Osteocyte (in vitro differentiated cells): ENCODE measurements at regions not wholly inside any gene's neighbourhood (a gene's known extent, or its start where the extent isn't known, plus 50 kb on each side); places are given as distances from the start of the nearest gene placed in this dataset.
A peak's percentile ranks its signal among the peaks of the same experiment; 100 is the strongest.

Experiments used
- DNase-seq: peaks from one replicate; pipeline ENCODE4 v3.0.0; 2021; ENCODE audit warnings: mixed read lengths; ENCODE audit not compliant: unreplicated experiment; ENCODE audit errors: extremely low spot score
- H3K27ac Mint-ChIP-seq: one replicate; pipeline ENCODE4 v1.8.0; 2021; ENCODE audit warnings: mild to moderate bottlenecking, mixed read lengths; ENCODE audit not compliant: unreplicated experiment
- H3K27me3 Mint-ChIP-seq: one replicate; pipeline ENCODE4 v1.8.0; 2021; ENCODE audit warnings: mixed read lengths; ENCODE audit not compliant: unreplicated experiment
- H3K36me3 Mint-ChIP-seq: one replicate; pipeline ENCODE4 v1.8.0; 2021; ENCODE audit warnings: mixed read lengths; ENCODE audit not compliant: unreplicated experiment
- H3K4me1 Mint-ChIP-seq: one replicate; pipeline ENCODE4 v1.8.0; 2021; ENCODE audit warnings: mixed read lengths; ENCODE audit not compliant: unreplicated experiment
- H3K4me3 Mint-ChIP-seq: one replicate; pipeline ENCODE4 v1.8.0; 2021; ENCODE audit warnings: mild to moderate bottlenecking, moderate library complexity, mixed read lengths; ENCODE audit not compliant: unreplicated experiment
- H3K9me3 Mint-ChIP-seq: one replicate; pipeline ENCODE4 v1.8.0; 2021; ENCODE audit warnings: mixed read lengths; ENCODE audit not compliant: unreplicated experiment
- TF ChIP-seq, protein P1 (sequence below): fragments of 200-600 bp; sonication (generic); IDR thresholded peaks from 2 replicates; pipeline ENCODE4 v1.5.0; 2021; ENCODE audit warnings: antibody characterized with exemption, mild to moderate bottlenecking, moderate library complexity

DNA sequence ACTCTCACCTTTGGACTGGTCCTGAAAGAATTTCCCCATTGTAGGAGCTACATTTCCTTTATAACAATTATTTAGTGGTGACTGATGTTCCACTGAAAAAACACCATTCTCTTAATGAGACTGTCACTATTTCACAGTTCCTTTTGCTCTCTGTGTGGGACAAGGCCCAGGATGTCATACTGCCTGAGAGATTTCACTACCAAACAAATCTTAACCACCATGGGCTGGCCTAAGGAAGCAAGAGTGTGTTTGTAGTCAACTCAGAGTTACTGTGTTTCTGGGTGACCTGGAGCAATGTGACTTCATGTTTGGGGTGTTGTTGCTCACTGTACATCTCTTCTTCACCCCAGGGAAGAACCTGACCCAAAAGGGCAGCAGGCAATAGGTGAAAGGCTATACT is 50.1 kb upstream of the ZNF608 start:
- no peak overlapping the region for H3K4me3 Mint-ChIP-seq
- H3K27ac Mint-ChIP-seq: no peak overlapping the region
- H3K4me1 Mint-ChIP-seq: peaks cover 11% of the 10 kb centered on the region
- H3K27me3 Mint-ChIP-seq: no peaks in the 10 kb centered on the region
- TF ChIP-seq, protein P1, sequence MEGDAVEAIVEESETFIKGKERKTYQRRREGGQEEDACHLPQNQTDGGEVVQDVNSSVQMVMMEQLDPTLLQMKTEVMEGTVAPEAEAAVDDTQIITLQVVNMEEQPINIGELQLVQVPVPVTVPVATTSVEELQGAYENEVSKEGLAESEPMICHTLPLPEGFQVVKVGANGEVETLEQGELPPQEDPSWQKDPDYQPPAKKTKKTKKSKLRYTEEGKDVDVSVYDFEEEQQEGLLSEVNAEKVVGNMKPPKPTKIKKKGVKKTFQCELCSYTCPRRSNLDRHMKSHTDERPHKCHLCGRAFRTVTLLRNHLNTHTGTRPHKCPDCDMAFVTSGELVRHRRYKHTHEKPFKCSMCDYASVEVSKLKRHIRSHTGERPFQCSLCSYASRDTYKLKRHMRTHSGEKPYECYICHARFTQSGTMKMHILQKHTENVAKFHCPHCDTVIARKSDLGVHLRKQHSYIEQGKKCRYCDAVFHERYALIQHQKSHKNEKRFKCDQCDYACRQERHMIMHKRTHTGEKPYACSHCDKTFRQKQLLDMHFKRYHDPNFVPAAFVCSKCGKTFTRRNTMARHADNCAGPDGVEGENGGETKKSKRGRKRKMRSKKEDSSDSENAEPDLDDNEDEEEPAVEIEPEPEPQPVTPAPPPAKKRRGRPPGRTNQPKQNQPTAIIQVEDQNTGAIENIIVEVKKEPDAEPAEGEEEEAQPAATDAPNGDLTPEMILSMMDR: no peak
- H3K9me3 Mint-ChIP-seq: no peaks in the 10 kb centered on the region
- H3K36me3 Mint-ChIP-seq: no peaks in the 10 kb centered on the region
- no peak for DNase-seq

DNA sequence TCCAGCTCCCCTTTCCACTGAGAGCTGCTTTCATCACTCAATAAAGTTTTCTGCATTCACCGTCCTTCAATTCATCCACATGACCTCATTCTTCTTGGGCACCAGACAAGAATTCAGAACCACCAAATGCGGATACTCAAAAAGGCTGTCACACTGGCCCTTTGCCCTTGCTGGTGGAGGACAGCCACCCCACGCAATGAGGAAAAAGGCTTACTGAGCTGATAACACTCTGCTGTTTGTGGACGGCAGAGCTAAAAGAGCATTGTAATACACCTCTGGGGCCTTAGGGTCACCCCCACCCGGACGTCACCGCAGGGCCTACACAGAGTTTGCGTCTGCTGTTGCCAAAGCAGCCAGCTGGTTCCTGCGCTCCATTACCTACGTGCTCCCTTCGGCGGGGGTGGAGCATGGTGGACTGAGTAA is 51.2 kb upstream of the ZNF608 start:
- no peaks in the 10 kb centered on the region for H3K36me3 Mint-ChIP-seq
- no peak for DNase-seq
- no peak overlapping the region for H3K4me3 Mint-ChIP-seq
- TF ChIP-seq, protein P1: no peak
- no peaks in the 10 kb centered on the region for H3K9me3 Mint-ChIP-seq
- no peaks in the 10 kb centered on the region for H3K27me3 Mint-ChIP-seq
- H3K4me1 Mint-ChIP-seq: peaks cover 20% of the 10 kb centered on the region
- H3K27ac Mint-ChIP-seq: no peak overlapping the region

DNA sequence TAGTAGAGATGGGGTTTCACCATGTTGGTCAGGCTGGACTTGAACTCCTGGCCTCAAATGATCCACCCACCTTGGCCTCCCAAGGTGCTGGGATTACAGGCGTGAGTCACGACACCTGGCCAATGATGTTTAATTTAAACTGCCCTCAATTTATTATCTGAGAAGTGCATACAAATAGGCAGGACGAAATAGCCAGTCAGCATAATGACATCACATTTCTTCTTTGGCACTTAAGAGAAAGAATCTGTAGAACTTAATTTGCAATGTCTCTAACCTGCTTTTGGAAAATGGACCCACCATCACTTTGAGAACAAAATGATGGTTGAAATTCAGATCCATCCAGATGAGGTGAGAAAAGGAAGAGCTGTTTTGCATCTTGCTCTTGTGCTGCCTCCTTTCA is 52.5 kb upstream of the ZNF608 start:
- TF ChIP-seq, protein P1: no peak
- Mint-ChIP-seq H3K36me3 (no peaks in the 10 kb centered on the region), H3K27ac (no peak overlapping the region), H3K27me3 (no peaks in the 10 kb centered on the region), H3K4me1 (peaks cover 20% of the 10 kb centered on the region), H3K9me3 (no peaks in the 10 kb centered on the region), H3K4me3 (no peak overlapping the region)
- no peak for DNase-seq

DNA sequence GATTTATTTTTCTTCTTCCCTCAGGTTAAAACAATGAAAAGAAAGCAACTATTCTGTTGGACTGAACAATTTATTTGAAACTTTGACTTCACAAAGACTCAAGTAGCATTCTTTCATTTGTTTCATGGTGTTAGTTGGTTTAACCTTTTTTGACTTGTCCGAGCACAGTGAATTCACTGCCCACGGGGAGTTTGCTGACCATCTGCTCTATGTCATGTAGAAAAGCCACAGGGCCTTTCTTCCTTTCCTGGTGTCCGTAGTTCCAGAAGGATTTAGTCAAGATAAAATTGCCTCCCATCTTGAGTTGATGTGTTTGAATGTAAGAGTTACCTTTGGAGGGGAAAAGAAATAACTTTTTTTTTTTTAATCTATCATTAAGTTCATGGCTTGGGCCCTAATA is 55.1 kb upstream of the ZNF608 start:
- H3K4me1 Mint-ChIP-seq: peaks cover 22% of the 10 kb centered on the region
- no peak overlapping the region for H3K4me3 Mint-ChIP-seq
- TF ChIP-seq, protein P1: no peak
- H3K9me3 Mint-ChIP-seq: no peaks in the 10 kb centered on the region
- DNase-seq: no peak
- no peaks in the 10 kb centered on the region for H3K27me3 Mint-ChIP-seq
- no peaks in the 10 kb centered on the region for H3K36me3 Mint-ChIP-seq
- peak overlapping the region; percentile 40 for H3K27ac Mint-ChIP-seq

DNA sequence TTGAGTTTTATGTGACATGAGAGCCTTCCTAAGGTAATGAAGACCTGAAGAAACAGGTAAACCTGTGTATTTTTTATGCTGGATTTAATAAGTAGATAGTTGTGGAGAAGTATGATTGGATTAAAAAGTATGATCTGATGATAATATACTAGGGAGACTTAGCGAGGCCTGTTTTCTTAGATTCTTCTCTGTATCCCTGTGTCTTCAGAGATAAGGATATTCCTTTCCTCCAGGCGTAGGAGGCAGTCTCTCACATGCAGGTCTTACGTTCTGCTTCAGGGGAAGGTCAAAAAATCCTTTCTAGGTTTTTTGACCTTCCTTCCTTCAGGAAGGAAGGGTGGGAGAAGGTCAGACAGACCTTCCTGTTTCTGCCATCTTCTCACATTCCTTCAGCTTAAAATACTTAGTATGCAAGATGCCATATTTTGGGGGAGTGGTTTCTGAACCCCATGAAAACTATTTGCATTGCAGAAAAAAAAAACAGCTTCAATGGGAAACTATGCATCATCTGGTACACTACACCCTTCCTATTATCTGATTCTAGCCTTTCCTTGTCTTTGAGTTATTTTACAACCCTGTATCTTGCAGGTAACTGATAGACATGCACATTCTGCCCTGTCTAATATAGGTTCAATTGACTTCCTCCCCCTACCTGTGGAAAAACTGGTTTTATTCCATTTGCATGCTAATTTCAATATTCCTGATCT is 57.3 kb upstream of the ZNF608 start:
- Mint-ChIP-seq H3K27me3 (no peaks in the 10 kb centered on the region), H3K27ac (no peak overlapping the region), H3K36me3 (no peaks in the 10 kb centered on the region), H3K4me1 (peaks cover 22% of the 10 kb centered on the region), H3K4me3 (no peak overlapping the region), H3K9me3 (no peaks in the 10 kb centered on the region)
- DNase-seq: no peak
- TF ChIP-seq, protein P1: no peak
